Stimulated activated naive B cell treated with anti-CD40 and anti-IgM and Interleukin-4, amounts not matched to agents 10 μg/mL and 1 μg/mL and 100 μg/mL, for 72 hours (primary cell): ENCODE measurements at regions not wholly inside any gene's neighbourhood (a gene's known extent, or its start where the extent isn't known, plus 50 kb on each side); places are given as distances from the start of the nearest gene placed in this dataset.

ENCODE experiments used
- ATAC-seq, 2 donors: fragments of 150-1000 bp; cut with Tn5 transposase; replicated peaks; 2 replicates each; pipeline ENCODE4 v1.10.0; 2021; ENCODE audit warnings: moderate library complexity in 1 of 2
- DNase-seq: peaks from one replicate; pipeline ENCODE4 v3.0.0; 2021
- H3K27ac Mint-ChIP-seq: one replicate; pipeline ENCODE4 v1.8.0; 2022; ENCODE audit warnings: mild to moderate bottlenecking, mixed read lengths
- H3K27me3 Mint-ChIP-seq, 2 donors: one replicate each; pipeline ENCODE4 v1.8.0; 2022; ENCODE audit warnings: mixed read lengths in 2 of 2
- H3K36me3 Mint-ChIP-seq, 2 donors: one replicate each; pipeline ENCODE4 v1.8.0; 2022; ENCODE audit warnings: mixed read lengths in 2 of 2, mild to moderate bottlenecking in 1 of 2
- H3K4me1 Mint-ChIP-seq, 2 donors: one replicate each; pipeline ENCODE4 v1.8.0; 2022; ENCODE audit warnings: mixed read lengths in 2 of 2, mild to moderate bottlenecking in 1 of 2
- H3K4me3 Mint-ChIP-seq, 2 donors: one replicate each; pipeline ENCODE4 v1.8.0; 2022; ENCODE audit warnings: mild to moderate bottlenecking in 2 of 2, mixed read lengths in 2 of 2, moderate library complexity in 1 of 2
- H3K9me3 Mint-ChIP-seq, 2 donors: one replicate each; pipeline ENCODE4 v1.8.0; 2022; ENCODE audit warnings: mixed read lengths in 2 of 2, mild to moderate bottlenecking in 1 of 2

GRCh38 chr12:127928615-127929571 lies 338.1 kb upstream of the TMEM132C start:
- Mint-ChIP-seq H3K4me3 (no peak overlapping the region), H3K27me3 (no peaks in the 10 kb centered on the region), H3K4me1 (no peaks in the 10 kb centered on the region), H3K36me3 (no peaks in the 10 kb centered on the region), H3K27ac (no peak overlapping the region), H3K9me3 (peaks cover 0 to 4% of the 10 kb centered on the region in 2 donors)
- DNase-seq = no peak
- no peak for ATAC-seq

GRCh38 chr12:127930122-127930521 lies 336.8 kb upstream of the TMEM132C start:
- H3K27me3 Mint-ChIP-seq = no peaks in the 10 kb centered on the region
- ATAC-seq (no peak), DNase-seq (no peak)
- H3K4me1 Mint-ChIP-seq = no peaks in the 10 kb centered on the region
- H3K9me3 Mint-ChIP-seq = peaks cover 0 to 4% of the 10 kb centered on the region in 2 donors
- no peak overlapping the region for H3K4me3 Mint-ChIP-seq
- no peak overlapping the region for H3K27ac Mint-ChIP-seq
- H3K36me3 Mint-ChIP-seq = no peaks in the 10 kb centered on the region

- H3K27me3 Mint-ChIP-seq = no peaks in the 10 kb centered on the region
- ATAC-seq = no peak
- DNase-seq = no peak
- H3K4me1 Mint-ChIP-seq = no peaks in the 10 kb centered on the region
- H3K4me3 Mint-ChIP-seq = no peak overlapping the region
- H3K9me3 Mint-ChIP-seq = peaks cover 0 to 4% of the 10 kb centered on the region in 2 donors
- H3K27ac Mint-ChIP-seq = no peak overlapping the region
- no peaks in the 10 kb centered on the region for H3K36me3 Mint-ChIP-seq
Measured at GRCh38 chr12:127934409-127934808, 332.6 kb upstream of the TMEM132C start.

- H3K9me3 Mint-ChIP-seq = peaks cover 0 to 2% of the 10 kb centered on the region in 2 donors
Measured at GRCh38 chr12:127936463-127936862, 330.5 kb upstream of the TMEM132C start.

GRCh38 chr12:127941332-127941731 lies 325.6 kb upstream of the TMEM132C start:
- DNase-seq = no peak
- no peaks in the 10 kb centered on the region for H3K4me1 Mint-ChIP-seq
- peaks cover 11 to 12% of the 10 kb centered on the region in 2 donors for H3K9me3 Mint-ChIP-seq
- no peaks in the 10 kb centered on the region for H3K36me3 Mint-ChIP-seq
- ATAC-seq = no peak
- no peaks in the 10 kb centered on the region for H3K27me3 Mint-ChIP-seq
- no peak overlapping the region for H3K27ac Mint-ChIP-seq
- H3K4me3 Mint-ChIP-seq = no peak overlapping the region

More at GRCh38 chr12:127936463-127936862, 330.5 kb upstream of the TMEM132C start:
- no peaks in the 10 kb centered on the region for H3K4me1 Mint-ChIP-seq
- no peaks in the 10 kb centered on the region for H3K27me3 Mint-ChIP-seq
- no peak overlapping the region for H3K4me3 Mint-ChIP-seq
- DNase-seq = no peak
- no peak for ATAC-seq
- no peaks in the 10 kb centered on the region for H3K36me3 Mint-ChIP-seq
- H3K27ac Mint-ChIP-seq = no peak overlapping the region

- H3K9me3 Mint-ChIP-seq = peaks cover 11 to 13% of the 10 kb centered on the region in 2 donors
- H3K27me3 Mint-ChIP-seq = no peaks in the 10 kb centered on the region
- no peaks in the 10 kb centered on the region for H3K36me3 Mint-ChIP-seq
- no peak overlapping the region for H3K27ac Mint-ChIP-seq
- DNase-seq (no peak), ATAC-seq (no peak)
- no peak overlapping the region for H3K4me3 Mint-ChIP-seq
- H3K4me1 Mint-ChIP-seq = no peaks in the 10 kb centered on the region
Measured at GRCh38 chr12:127942981-127943380, 324.0 kb upstream of the TMEM132C start.

- Mint-ChIP-seq H3K27me3 (no peaks in the 10 kb centered on the region), H3K9me3 (peaks cover 11 to 13% of the 10 kb centered on the region in 2 donors), H3K36me3 (no peaks in the 10 kb centered on the region), H3K4me1 (no peaks in the 10 kb centered on the region), H3K27ac (no peak overlapping the region), H3K4me3 (no peak overlapping the region)
- DNase-seq (no peak), ATAC-seq (no peak)
Measured at GRCh38 chr12:127943481-127944210, 323.3 kb upstream of the TMEM132C start.

- H3K4me3 Mint-ChIP-seq = no peak overlapping the region
- no peaks in the 10 kb centered on the region for H3K27me3 Mint-ChIP-seq
- no peak for DNase-seq
- H3K27ac Mint-ChIP-seq = no peak overlapping the region
- ATAC-seq = no peak
- H3K4me1 Mint-ChIP-seq = no peaks in the 10 kb centered on the region
- H3K9me3 Mint-ChIP-seq = peaks cover 11 to 13% of the 10 kb centered on the region in 2 donors
- H3K36me3 Mint-ChIP-seq = no peaks in the 10 kb centered on the region
Measured at GRCh38 chr12:127944211-127944899, 322.6 kb upstream of the TMEM132C start.

- Mint-ChIP-seq H3K4me3 (no peak overlapping the region), H3K36me3 (no peaks in the 10 kb centered on the region), H3K27me3 (no peaks in the 10 kb centered on the region), H3K4me1 (no peaks in the 10 kb centered on the region), H3K9me3 (no peaks in the 10 kb centered on the region), H3K27ac (no peak overlapping the region)
- DNase-seq = no peak
- no peak for ATAC-seq
Measured at GRCh38 chr12:127957001-127957660, 309.8 kb upstream of the TMEM132C start.

- no peaks in the 10 kb centered on the region for H3K36me3 Mint-ChIP-seq
- no peaks in the 10 kb centered on the region for H3K27me3 Mint-ChIP-seq
- H3K27ac Mint-ChIP-seq = no peak overlapping the region
- H3K4me3 Mint-ChIP-seq = no peak overlapping the region
- ATAC-seq (no peak), DNase-seq (no peak)
- no peaks in the 10 kb centered on the region for H3K4me1 Mint-ChIP-seq
- peaks cover 7 to 12% of the 10 kb centered on the region in 2 donors for H3K9me3 Mint-ChIP-seq
Measured at GRCh38 chr12:127962303-127962702, 304.7 kb upstream of the TMEM132C start.

GRCh38 chr12:127963933-127964332 lies 303.0 kb upstream of the TMEM132C start:
- peaks cover 14 to 19% of the 10 kb centered on the region in 2 donors for H3K9me3 Mint-ChIP-seq
- DNase-seq (no peak), ATAC-seq (no peak)
- H3K36me3 Mint-ChIP-seq = no peaks in the 10 kb centered on the region
- no peak overlapping the region for H3K27ac Mint-ChIP-seq
- H3K27me3 Mint-ChIP-seq = no peaks in the 10 kb centered on the region
- no peaks in the 10 kb centered on the region for H3K4me1 Mint-ChIP-seq
- no peak overlapping the region for H3K4me3 Mint-ChIP-seq

GRCh38 chr12:127964717-127965116 lies 302.3 kb upstream of the TMEM132C start:
- ATAC-seq (no peak), DNase-seq (no peak)
- H3K27ac Mint-ChIP-seq = no peak overlapping the region
- peaks cover 14 to 19% of the 10 kb centered on the region in 2 donors for H3K9me3 Mint-ChIP-seq
- no peaks in the 10 kb centered on the region for H3K27me3 Mint-ChIP-seq
- H3K4me1 Mint-ChIP-seq = no peaks in the 10 kb centered on the region
- H3K4me3 Mint-ChIP-seq = no peak overlapping the region
- no peaks in the 10 kb centered on the region for H3K36me3 Mint-ChIP-seq

GRCh38 chr12:127966331-127966730 lies 300.6 kb upstream of the TMEM132C start:
- H3K4me1 Mint-ChIP-seq = no peaks in the 10 kb centered on the region
- H3K36me3 Mint-ChIP-seq = no peaks in the 10 kb centered on the region
- H3K27ac Mint-ChIP-seq = no peak overlapping the region
- ATAC-seq (no peak), DNase-seq (no peak)
- no peak overlapping the region for H3K4me3 Mint-ChIP-seq
- no peaks in the 10 kb centered on the region for H3K27me3 Mint-ChIP-seq
- H3K9me3 Mint-ChIP-seq = peaks cover 14 to 19% of the 10 kb centered on the region in 2 donors

- Mint-ChIP-seq H3K9me3 (peaks cover 22 to 23% of the 10 kb centered on the region in 2 donors), H3K4me1 (no peaks in the 10 kb centered on the region), H3K36me3 (no peaks in the 10 kb centered on the region), H3K4me3 (no peak overlapping the region), H3K27me3 (no peaks in the 10 kb centered on the region), H3K27ac (no peak overlapping the region)
- DNase-seq = no peak
- ATAC-seq = no peak
Measured at GRCh38 chr12:127970491-127970890, 296.5 kb upstream of the TMEM132C start.
